Central memory CD8-positive, alpha-beta T cell (primary cell): ENCODE measurements at regions not wholly inside any gene's neighbourhood (a gene's known extent, or its start where the extent isn't known, plus 50 kb on each side); places are given as distances from the start of the nearest gene placed in this dataset.

ENCODE experiments used
- ATAC-seq: fragments of 150-1000 bp; cut with Tn5 transposase; replicated peaks from 2 replicates; pipeline ENCODE4 v1.10.0; 2022; ENCODE audit warnings: mild to moderate bottlenecking, moderate FRiP score, moderate number of reproducible peaks; ENCODE audit not compliant: poor library complexity, severe bottlenecking; ENCODE audit errors: extremely low read depth
- DNase-seq, 2 donors: peaks; one replicate each; pipeline ENCODE4 v3.0.0; 2021; ENCODE audit warnings: low spot score in 2 of 2
- H3K27ac Mint-ChIP-seq: one replicate; pipeline ENCODE4 v1.8.0; 2022; ENCODE audit warnings: low read depth, mild to moderate bottlenecking, moderate library complexity, mixed read lengths
- H3K27me3 Mint-ChIP-seq: one replicate; pipeline ENCODE4 v1.8.0; 2022; ENCODE audit warnings: mixed read lengths
- H3K36me3 Mint-ChIP-seq: one replicate; pipeline ENCODE4 v1.8.0; 2022; ENCODE audit warnings: mild to moderate bottlenecking, moderate library complexity, mixed read lengths; ENCODE audit not compliant: insufficient read depth
- H3K4me1 Mint-ChIP-seq: one replicate; pipeline ENCODE4 v1.8.0; 2022; ENCODE audit warnings: mixed read lengths
- H3K4me3 Mint-ChIP-seq: one replicate; pipeline ENCODE4 v1.8.0; 2022; ENCODE audit warnings: mild to moderate bottlenecking, moderate library complexity, mixed read lengths
- H3K9me3 Mint-ChIP-seq: one replicate; pipeline ENCODE4 v1.8.0; 2022; ENCODE audit warnings: mixed read lengths

- H3K36me3 Mint-ChIP-seq: no peaks in the 10 kb centered on the region
- H3K9me3 Mint-ChIP-seq: no peaks in the 10 kb centered on the region
- ATAC-seq: no peak
- no peaks in the 10 kb centered on the region for H3K4me1 Mint-ChIP-seq
- no peak overlapping the region for H3K4me3 Mint-ChIP-seq
- no peak for DNase-seq
- peaks cover 78% of the 10 kb centered on the region for H3K27me3 Mint-ChIP-seq
- no peak overlapping the region for H3K27ac Mint-ChIP-seq
Measured at GRCh38 chr1:11355559-11356475, 82.8 kb downstream of the UBIAD1 start.

- Mint-ChIP-seq H3K36me3 (no peaks in the 10 kb centered on the region), H3K4me1 (no peaks in the 10 kb centered on the region), H3K27me3 (peaks cover 76% of the 10 kb centered on the region), H3K4me3 (no peak overlapping the region), H3K9me3 (no peaks in the 10 kb centered on the region), H3K27ac (no peak overlapping the region)
- no peak for DNase-seq
- ATAC-seq: no peak
Measured at GRCh38 chr1:11357276-11357675, 84.3 kb downstream of the UBIAD1 start.

- peaks cover 79% of the 10 kb centered on the region for H3K27me3 Mint-ChIP-seq
- H3K27ac Mint-ChIP-seq: no peak overlapping the region
- ATAC-seq (no peak), DNase-seq (no peak)
- H3K4me3 Mint-ChIP-seq: no peak overlapping the region
- H3K9me3 Mint-ChIP-seq: no peaks in the 10 kb centered on the region
- no peaks in the 10 kb centered on the region for H3K36me3 Mint-ChIP-seq
- no peaks in the 10 kb centered on the region for H3K4me1 Mint-ChIP-seq
Measured at GRCh38 chr1:11358984-11359383, 86.0 kb downstream of the UBIAD1 start.

- no peaks in the 10 kb centered on the region for H3K4me1 Mint-ChIP-seq
- no peaks in the 10 kb centered on the region for H3K36me3 Mint-ChIP-seq
- H3K9me3 Mint-ChIP-seq: no peaks in the 10 kb centered on the region
- ATAC-seq: no peak
- no peak overlapping the region for H3K27ac Mint-ChIP-seq
- H3K27me3 Mint-ChIP-seq: peaks cover 46% of the 10 kb centered on the region
- DNase-seq: no peak
- no peak overlapping the region for H3K4me3 Mint-ChIP-seq
Measured at GRCh38 chr1:11362547-11363021, 89.6 kb downstream of the UBIAD1 start.

GRCh38 chr1:11364170-11364569, 91.2 kb downstream of the UBIAD1 start:
- Mint-ChIP-seq H3K9me3 (no peaks in the 10 kb centered on the region), H3K27ac (no peak overlapping the region), H3K36me3 (no peaks in the 10 kb centered on the region), H3K4me3 (no peak overlapping the region), H3K27me3 (peaks cover 30% of the 10 kb centered on the region), H3K4me1 (no peaks in the 10 kb centered on the region)
- DNase-seq (no peak), ATAC-seq (no peak)

- H3K27ac Mint-ChIP-seq: no peak overlapping the region
- DNase-seq (no peak), ATAC-seq (no peak)
- H3K4me3 Mint-ChIP-seq: no peak overlapping the region
- H3K36me3 Mint-ChIP-seq: no peaks in the 10 kb centered on the region
- H3K4me1 Mint-ChIP-seq: no peaks in the 10 kb centered on the region
- peaks cover 33% of the 10 kb centered on the region for H3K27me3 Mint-ChIP-seq
- no peaks in the 10 kb centered on the region for H3K9me3 Mint-ChIP-seq
Measured at GRCh38 chr1:11365744-11366387, 92.9 kb downstream of the UBIAD1 start.

- Mint-ChIP-seq H3K27me3 (peaks cover 13% of the 10 kb centered on the region), H3K36me3 (no peaks in the 10 kb centered on the region), H3K4me3 (no peak overlapping the region), H3K9me3 (no peaks in the 10 kb centered on the region), H3K4me1 (no peaks in the 10 kb centered on the region), H3K27ac (no peak overlapping the region)
- no peak for DNase-seq
- no peak for ATAC-seq
Measured at GRCh38 chr1:11373029-11373894, 100.3 kb downstream of the UBIAD1 start.

GRCh38 chr1:11373895-11374747, 101.1 kb downstream of the UBIAD1 start:
- H3K36me3 Mint-ChIP-seq: no peaks in the 10 kb centered on the region
- no peak overlapping the region for H3K4me3 Mint-ChIP-seq
- DNase-seq (no peak), ATAC-seq (no peak)
- H3K27me3 Mint-ChIP-seq: peaks cover 13% of the 10 kb centered on the region
- no peaks in the 10 kb centered on the region for H3K4me1 Mint-ChIP-seq
- H3K9me3 Mint-ChIP-seq: no peaks in the 10 kb centered on the region
- H3K27ac Mint-ChIP-seq: no peak overlapping the region

- Mint-ChIP-seq H3K9me3 (no peaks in the 10 kb centered on the region), H3K4me3 (no peak overlapping the region), H3K27ac (no peak overlapping the region), H3K4me1 (no peaks in the 10 kb centered on the region), H3K27me3 (peaks cover 13% of the 10 kb centered on the region), H3K36me3 (no peaks in the 10 kb centered on the region)
- DNase-seq: no peak
- ATAC-seq: no peak
Measured at GRCh38 chr1:11374748-11375110, 101.7 kb downstream of the UBIAD1 start.

GRCh38 chr1:11377001-11377583, 101.9 kb upstream of the DISP3 start:
- Mint-ChIP-seq H3K9me3 (no peaks in the 10 kb centered on the region), H3K4me3 (no peak overlapping the region), H3K36me3 (no peaks in the 10 kb centered on the region), H3K27ac (no peak overlapping the region), H3K27me3 (peaks cover 18% of the 10 kb centered on the region), H3K4me1 (no peaks in the 10 kb centered on the region)
- no peak for DNase-seq
- ATAC-seq: no peak

GRCh38 chr1:11377954-11378353, 101.0 kb upstream of the DISP3 start:
- Mint-ChIP-seq H3K27ac (no peak overlapping the region), H3K36me3 (no peaks in the 10 kb centered on the region), H3K4me1 (no peaks in the 10 kb centered on the region), H3K27me3 (peaks cover 18% of the 10 kb centered on the region), H3K4me3 (no peak overlapping the region), H3K9me3 (no peaks in the 10 kb centered on the region)
- no peak for ATAC-seq
- no peak for DNase-seq
